ENCODE measurements at regions not wholly inside any gene's neighbourhood (a gene's known extent, or its start where the extent isn't known, plus 50 kb on each side); places are given as distances from the start of the nearest gene placed in this dataset.

GRCh38 chr6:147674099-147674498, 165.6 kb downstream of the SAMD5 start:
- TF ChIP-seq YY1 (IDR thresholded peaks at IDR 0.05; ENCODE audit: insufficient read depth, insufficient read length) (no peak), ZNF274 (IDR thresholded peaks at IDR 0.05; ENCODE audit: low read depth, low read length) (no peak)

Measured in NT2/D1 (cell line).